WTC11 (cell line): ENCODE measurements at regions not wholly inside any gene's neighbourhood (a gene's known extent, or its start where the extent isn't known, plus 50 kb on each side); places are given as distances from the start of the nearest gene placed in this dataset.

Source experiments
- ATAC-seq: fragments of 200-7000 bp; cut with Tn5 transposase; 2 replicates; pipeline ENCODE4 v1.10.0; 2021; ENCODE audit warnings: mild to moderate bottlenecking, moderate library complexity
- CTCF ChIA-PET: fragments of 300-600 bp; sonication (Branson Sonifier 250); formaldehyde crosslinking; loops from one replicate; lab custom pipeline; 2021; ENCODE audit warnings: antibody characterized with exemption; lab: Charles Lee
- POLR2A ChIA-PET: fragments of 350-600 bp; sonication (Branson Sonifier 250); formaldehyde crosslinking; loops from one replicate; lab custom pipeline; 2021; ENCODE audit warnings: antibody characterized with exemption; lab: Charles Lee
- DNase-seq: peaks from one replicate; pipeline ENCODE4 v3.0.0; 2021; ENCODE audit warnings: low spot score
- H3K27ac Mint-ChIP-seq: 2 replicates; pipeline ENCODE4 v1.8.0; 2021; ENCODE audit warnings: mixed read lengths
- H3K27me3 Mint-ChIP-seq: 2 replicates; pipeline ENCODE4 v1.8.0; 2021; ENCODE audit warnings: low read depth, mild to moderate bottlenecking, moderate library complexity, mixed read lengths
- H3K36me3 Mint-ChIP-seq: 2 replicates; pipeline ENCODE4 v1.8.0; 2021; ENCODE audit warnings: mixed read lengths
- H3K4me1 Mint-ChIP-seq: 2 replicates; pipeline ENCODE4 v1.8.0; 2022; ENCODE audit warnings: mixed read lengths
- H3K4me3 Mint-ChIP-seq: 2 replicates; pipeline ENCODE4 v1.8.0; 2021; ENCODE audit warnings: mild to moderate bottlenecking, moderate library complexity, mixed read lengths
- H3K9me3 Mint-ChIP-seq: 2 replicates; pipeline ENCODE4 v1.8.0; 2021; ENCODE audit warnings: mixed read lengths
- AR ChIP-seq: fragments of 250-450 bp; sonication (Bioruptor Pico); IDR thresholded peaks from 2 replicates; pipeline ENCODE4 v1.9.0; 2021; ENCODE audit warnings: mild to moderate bottlenecking
- CBFB ChIP-seq: sonication (generic); formaldehyde crosslinking; IDR thresholded peaks from 2 replicates; pipeline ENCODE4 v1.8.1; 2022; ENCODE audit warnings: mild to moderate bottlenecking, low read depth, missing genetic modification reagents
- CREB1 ChIP-seq: sonication (generic); formaldehyde crosslinking; IDR thresholded peaks from 2 replicates; pipeline ENCODE4 v1.8.0; 2023; ENCODE audit warnings: mild to moderate bottlenecking, missing genetic modification reagents
- FOXK1 ChIP-seq: sonication (generic); formaldehyde crosslinking; IDR thresholded peaks from 2 replicates; pipeline ENCODE4 v1.8.0; 2022; ENCODE audit warnings: mild to moderate bottlenecking, moderate library complexity, missing genetic modification reagents
- FOXP4 ChIP-seq: sonication (generic); formaldehyde crosslinking; IDR thresholded peaks from 2 replicates; pipeline ENCODE4 v1.8.0; 2022; ENCODE audit warnings: mild to moderate bottlenecking, missing genetic modification reagents
- JAZF1 ChIP-seq: fragments of 250-450 bp; sonication (Bioruptor Pico); IDR thresholded peaks from 2 replicates; pipeline ENCODE4 v1.9.0; 2021; ENCODE audit warnings: moderate library complexity, mild to moderate bottlenecking, inconsistent platforms
- JUN ChIP-seq: sonication (generic); formaldehyde crosslinking; IDR thresholded peaks from 2 replicates; pipeline ENCODE4 v1.8.0; 2023; ENCODE audit warnings: mild to moderate bottlenecking, missing genetic modification reagents
- KAT7 ChIP-seq: sonication (generic); formaldehyde crosslinking; IDR thresholded peaks from 2 replicates; pipeline ENCODE4 v1.8.1; 2023; ENCODE audit warnings: missing genetic modification reagents, mild to moderate bottlenecking, borderline replicate concordance
- NFATC4 ChIP-seq: fragments of 250-450 bp; sonication (Bioruptor Pico); IDR thresholded peaks from 2 replicates; pipeline ENCODE4 v1.9.0; 2021; ENCODE audit warnings: mild to moderate bottlenecking
- NR2C2 ChIP-seq: sonication (generic); formaldehyde crosslinking; IDR thresholded peaks from 2 replicates; pipeline ENCODE4 v1.8.0; 2022; ENCODE audit warnings: mild to moderate bottlenecking, missing genetic modification reagents
- OVOL2 ChIP-seq: fragments of 250-450 bp; sonication (Bioruptor Pico); IDR thresholded peaks from 2 replicates; pipeline ENCODE4 v1.9.0; 2021; ENCODE audit warnings: mild to moderate bottlenecking, borderline replicate concordance
- RELA ChIP-seq: sonication (generic); formaldehyde crosslinking; IDR thresholded peaks from 2 replicates; pipeline ENCODE4 v1.8.1; 2022; ENCODE audit warnings: missing genetic modification reagents, mild to moderate bottlenecking, borderline replicate concordance
- SP1 ChIP-seq: sonication (generic); formaldehyde crosslinking; conservative IDR thresholded peaks from 2 replicates; pipeline ENCODE4 v1.8.1; 2022; ENCODE audit warnings: missing genetic modification reagents
- TCF7 ChIP-seq: sonication (generic); formaldehyde crosslinking; IDR thresholded peaks from 2 replicates; pipeline ENCODE4 v1.8.0; 2022; ENCODE audit warnings: mild to moderate bottlenecking, low read depth, missing genetic modification reagents, moderate library complexity
- USF2 ChIP-seq: sonication (generic); formaldehyde crosslinking; IDR thresholded peaks from 2 replicates; pipeline ENCODE4 v1.8.1; 2023; ENCODE audit warnings: mild to moderate bottlenecking, missing genetic modification reagents, moderate library complexity
- ZNF425 ChIP-seq: fragments of 250-450 bp; sonication (Bioruptor Pico); conservative IDR thresholded peaks from 2 replicates; pipeline ENCODE4 v1.9.0; 2021; ENCODE audit warnings: mild to moderate bottlenecking

- TF ChIP-seq JAZF1 (no peak), TCF7 (CRISPR knock-in tag) (no peak), FOXK1 (CRISPR knock-in tag) (no peak), NFATC4 (CRISPR knock-in tag) (no peak), USF2 (no peak)
These were observed 1036.5 kb downstream of the NLGN4Y start (continued) for GRCh38 chrY:15560840-15561239.

- no peak overlapping the region for H3K27ac Mint-ChIP-seq
- TF ChIP-seq AR (CRISPR knock-in tag) (no peak), FOXP4 (CRISPR knock-in tag) (no peak), KAT7 (CRISPR knock-in tag) (no peak), NR2C2 (CRISPR knock-in tag) (no peak), RELA (no peak), USF2 (no peak), OVOL2 (CRISPR knock-in tag) (no peak), CBFB (CRISPR knock-in tag) (no peak), CREB1 (CRISPR knock-in tag) (no peak), ZNF425 (CRISPR knock-in tag) (no peak), JUN (CRISPR knock-in tag) (no peak), SP1 (CRISPR knock-in tag) (no peak)
- POLR2A ChIA-PET, result no interaction called here
These were observed 1037.4 kb downstream of the NLGN4Y start for GRCh38 chrY:15561501-15562289.

More at GRCh38 chrY:15561501-15562289, 1037.4 kb downstream of the NLGN4Y start:
- Mint-ChIP-seq H3K36me3 (no peaks in the 10 kb centered on the region), H3K27me3 (no peaks in the 10 kb centered on the region), H3K9me3 (peaks cover 3% of the 10 kb centered on the region; the same call in 1 of the 2 replicates), H3K4me1 (no peaks in the 10 kb centered on the region), H3K4me3 (no peak overlapping the region)
- CTCF ChIA-PET, result no interaction called here
- no peak for DNase-seq
- ATAC-seq, result no peak
